ENCODE measurements at regions not wholly inside any gene's neighbourhood (a gene's known extent, or its start where the extent isn't known, plus 50 kb on each side); places are given as distances from the start of the nearest gene placed in this dataset.

- ATAC-seq (no peak), DNase-seq (ENCODE audit: low read depth, low spot score) (no peak)
- H3K27ac ChIP-seq (ENCODE audit: low read length) = no peak overlapping the region
- no peaks in the 10 kb centered on the region for H3K9me3 ChIP-seq (ENCODE audit: control insufficient read depth, insufficient read depth, low read depth, low read length)
- H3K27me3 ChIP-seq (ENCODE audit: control insufficient read depth, insufficient read depth, low read length) = no peaks in the 10 kb centered on the region
- H3K4me1 ChIP-seq (ENCODE audit: control insufficient read depth, insufficient read depth, low read length) = no peaks in the 10 kb centered on the region
- CTCF ChIA-PET = interaction anchor here (0.5 kb wide), 1 partner anchor 49 kb away, joined by 9 read pairs; no protein-coding TSS in a partner anchor
- H3K36me3 ChIP-seq (ENCODE audit: control insufficient read depth, insufficient read depth, low read length) = no peaks in the 10 kb centered on the region
- intact Hi-C loops (cut with micrococcal nuclease; ENCODE audit: unreplicated experiment) (no loop called here), in situ Hi-C loops (cut with HindIII; ENCODE audit: low pct_unique_long_range_greater_than_20kb, low sequenced_read_pairs) (no loop called here)
- BruUV-seq (replicated peaks) = no TSS peak
- H3K4me3 ChIP-seq (ENCODE audit: low read depth in 2 of 2, low read length in 2 of 2) = no peak overlapping the region
- POLR2A ChIA-PET = no interaction called here
- no peak for TF ChIP-seq REST (IDR thresholded peaks at IDR 0.05; ENCODE audit: insufficient read depth in 1 of 2, low read depth in 2 of 2, low read length in 1 of 2)
- TF ChIP-seq CTCF (IDR thresholded peaks at IDR 0.05) = no peak
- no peak for TF ChIP-seq SIN3A (IDR thresholded peaks at IDR 0.05; ENCODE audit: borderline replicate concordance, insufficient read depth, low read depth, low read length)
- no peak for TF ChIP-seq TCF7L2 (IDR thresholded peaks at IDR 0.05; ENCODE audit: low read depth, low read length)
- no peak for TF ChIP-seq POLR2AphosphoS5 (IDR thresholded peaks at IDR 0.05; ENCODE audit: low read depth, low read length)
These were observed 244.0 kb downstream of the RHOU start for GRCh38 chr1:228979325-228979699.

- no peak for ATAC-seq
- in situ Hi-C loops (cut with HindIII; ENCODE audit: low pct_unique_long_range_greater_than_20kb, low sequenced_read_pairs) = no loop called here
- H3K4me1 ChIP-seq (ENCODE audit: control insufficient read depth, insufficient read depth, low read length) = no peaks in the 10 kb centered on the region
- no peaks in the 10 kb centered on the region for H3K9me3 ChIP-seq (ENCODE audit: control insufficient read depth, insufficient read depth, low read depth, low read length)
- H3K27me3 ChIP-seq (ENCODE audit: control insufficient read depth, insufficient read depth, low read length) = no peaks in the 10 kb centered on the region
- no peak overlapping the region for H3K27ac ChIP-seq (ENCODE audit: low read length)
- H3K4me3 ChIP-seq (ENCODE audit: low read depth in 2 of 2, low read length in 2 of 2) = no peak overlapping the region
- ChIA-PET CTCF (no interaction called here), POLR2A (no interaction called here)
- no TSS peak for BruUV-seq (replicated peaks)
- no peak for DNase-seq (ENCODE audit: low read depth, low spot score)
- TF ChIP-seq SIN3A (IDR thresholded peaks at IDR 0.05; ENCODE audit: borderline replicate concordance, insufficient read depth, low read depth, low read length) = no peak
- no peak for TF ChIP-seq TCF7L2 (IDR thresholded peaks at IDR 0.05; ENCODE audit: low read depth, low read length)
- TF ChIP-seq POLR2AphosphoS5 (IDR thresholded peaks at IDR 0.05; ENCODE audit: low read depth, low read length) = no peak
- TF ChIP-seq REST (IDR thresholded peaks at IDR 0.05; ENCODE audit: insufficient read depth in 1 of 2, low read depth in 2 of 2, low read length in 1 of 2) = no peak
- H3K36me3 ChIP-seq (ENCODE audit: control insufficient read depth, insufficient read depth, low read length) = no peaks in the 10 kb centered on the region
- intact Hi-C loops (cut with micrococcal nuclease; ENCODE audit: unreplicated experiment) = no loop called here
These were observed 244.5 kb downstream of the RHOU start for GRCh38 chr1:228979774-228980173.

Data from Panc1 (cell line).